ENCODE measurements at regions not wholly inside any gene's neighbourhood (a gene's known extent, or its start where the extent isn't known, plus 50 kb on each side); places are given as distances from the start of the nearest gene placed in this dataset.

DNA sequence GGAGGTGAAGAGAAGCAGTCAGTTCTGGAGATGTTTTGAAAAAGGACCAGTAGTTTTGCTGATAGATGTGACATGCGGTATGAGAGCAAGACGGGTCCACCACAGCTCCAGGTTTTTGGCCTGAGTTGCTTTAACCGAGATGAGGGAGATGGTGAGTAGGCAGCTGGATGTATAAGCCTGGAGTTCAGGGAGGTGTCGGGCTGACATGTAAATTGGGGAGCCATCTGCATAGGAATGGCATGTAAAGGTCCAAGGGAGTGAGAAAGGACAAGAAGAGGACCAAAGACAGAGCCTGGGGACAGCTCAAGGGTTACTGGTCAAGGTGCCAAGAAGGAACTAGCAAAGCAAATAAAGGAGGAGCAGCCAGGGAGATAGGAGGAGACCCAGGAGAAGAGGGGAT is 503.7 kb downstream of the MATN1 start:
- Histone ChIP-seq H3K27me3 (ENCODE audit: control insufficient read depth in 1 of 2, insufficient read depth in 2 of 2, low read length in 2 of 2) (peaks cover 0 to 8% of the 10 kb centered on the region in 2 experiments; a peak in 1 of 5 replicates), H3K4me2 (ENCODE audit: low read depth, low read length) (no peak overlapping the region), H3K9ac (ENCODE audit: insufficient read depth, low read depth, low read length) (no peak overlapping the region), H2AFZ (ENCODE audit: low read length) (no peak overlapping the region), H3K4me1 (ENCODE audit: insufficient read depth, low read length) (no peaks in the 10 kb centered on the region), H3K4me3 (replicated peaks in 1 of 3; ENCODE audit: insufficient read depth in 1 of 3, low read depth in 2 of 3, low read length in 3 of 3) (no peak overlapping the region), H3K9me3 (ENCODE audit: low read length) (no peaks in the 10 kb centered on the region), H3K27ac (ENCODE audit: extremely low read length, insufficient read depth, low read length) (no peak overlapping the region), H4K20me1 (ENCODE audit: insufficient read depth, low read length) (no peaks in the 10 kb centered on the region), H3K79me2 (ENCODE audit: insufficient read depth, low read length) (no peaks in the 10 kb centered on the region), H3K36me3 (replicated peaks in 1 of 2; ENCODE audit: control insufficient read depth in 1 of 2, insufficient read depth in 2 of 2, low read length in 2 of 2) (no peaks in the 10 kb centered on the region)
- BruUV-seq (replicated peaks): no TSS peak
- intact Hi-C loops (cut with micrococcal nuclease; ENCODE audit: unreplicated experiment) (no loop called here), in situ Hi-C loops (cut with HindIII; ENCODE audit: extremely low pct_ligation_motif_present, low pct_unique_long_range_greater_than_20kb) (no loop called here)
- TF ChIP-seq MED8 (CRISPR knock-in tag; IDR thresholded peaks at IDR 0.05; ENCODE audit: insufficient replicate concordance) (no peak), CBFB (CRISPR knock-in tag; IDR thresholded peaks at IDR 0.05) (no peak), ZNF747 (CRISPR knock-in tag; IDR thresholded peaks at IDR 0.05; ENCODE audit: borderline replicate concordance) (no peak), SNAI1 (CRISPR knock-in tag; IDR thresholded peaks at IDR 0.05; ENCODE audit: borderline replicate concordance) (no peak)
- 38% methylated on average over 4 of the region's 4 CpGs for WGBS (ENCODE audit: low lambda C conversion rate)
- FAIRE-seq (no peak), ATAC-seq (no peak), DNase-seq (ENCODE audit: low spot score) (no peak)
- CTCF ChIA-PET (ENCODE audit: low intra/inter-chr PET ratio, low total read pairs): no interaction called here
- POLR2A ChIA-PET: no interaction called here

DNA sequence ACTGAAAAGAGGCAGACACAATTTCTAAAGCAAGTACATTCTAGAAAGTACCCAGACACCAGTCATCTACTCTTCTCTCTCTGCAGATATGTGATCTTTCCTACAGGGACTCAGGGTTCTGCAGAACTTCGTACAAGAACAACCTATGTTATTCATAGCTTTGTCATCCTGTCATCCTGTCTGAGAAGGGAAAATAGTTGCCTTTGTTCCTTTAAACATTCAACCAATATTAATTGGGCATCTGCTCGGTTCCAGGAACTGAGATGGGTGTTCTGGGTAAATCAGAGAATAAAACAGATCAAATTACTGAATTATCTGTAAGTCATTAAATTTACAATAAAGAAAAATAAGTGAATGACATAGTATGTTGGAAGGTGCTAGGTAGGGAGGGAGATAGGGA is 504.9 kb downstream of the MATN1 start:
- H3K27ac ChIP-seq (ENCODE audit: extremely low read length, insufficient read depth, low read length): no peak overlapping the region
- no peak for ATAC-seq
- H3K36me3 ChIP-seq (replicated peaks in 1 of 2; ENCODE audit: control insufficient read depth in 1 of 2, insufficient read depth in 2 of 2, low read length in 2 of 2): no peaks in the 10 kb centered on the region
- intact Hi-C loops (cut with micrococcal nuclease; ENCODE audit: unreplicated experiment): no loop called here
- no peak for FAIRE-seq
- no peak overlapping the region for H2AFZ ChIP-seq (ENCODE audit: low read length)
- H4K20me1 ChIP-seq (ENCODE audit: insufficient read depth, low read length): no peaks in the 10 kb centered on the region
- DNase-seq (ENCODE audit: low spot score): no peak
- in situ Hi-C loops (cut with HindIII; ENCODE audit: extremely low pct_ligation_motif_present, low pct_unique_long_range_greater_than_20kb): no loop called here
- POLR2A ChIA-PET: no interaction called here
- no peak overlapping the region for H3K4me3 ChIP-seq (replicated peaks in 1 of 3; ENCODE audit: insufficient read depth in 1 of 3, low read depth in 2 of 3, low read length in 3 of 3)
- no peaks in the 10 kb centered on the region for H3K79me2 ChIP-seq (ENCODE audit: insufficient read depth, low read length)
- no peaks in the 10 kb centered on the region for H3K9me3 ChIP-seq (ENCODE audit: low read length)
- no peak overlapping the region for H3K4me2 ChIP-seq (ENCODE audit: low read depth, low read length)
- 2% methylated on average over 2 of the region's 2 CpGs for WGBS (ENCODE audit: low lambda C conversion rate)
- H3K4me1 ChIP-seq (ENCODE audit: insufficient read depth, low read length): no peaks in the 10 kb centered on the region
- BruUV-seq (replicated peaks): no TSS peak
- peaks cover 0 to 10% of the 10 kb centered on the region in 2 experiments; a peak in 1 of 5 replicates for H3K27me3 ChIP-seq (ENCODE audit: control insufficient read depth in 1 of 2, insufficient read depth in 2 of 2, low read length in 2 of 2)
- no peak overlapping the region for H3K9ac ChIP-seq (ENCODE audit: insufficient read depth, low read depth, low read length)
- CTCF ChIA-PET (ENCODE audit: low intra/inter-chr PET ratio, low total read pairs): no interaction called here
- TF ChIP-seq, protein P1, sequence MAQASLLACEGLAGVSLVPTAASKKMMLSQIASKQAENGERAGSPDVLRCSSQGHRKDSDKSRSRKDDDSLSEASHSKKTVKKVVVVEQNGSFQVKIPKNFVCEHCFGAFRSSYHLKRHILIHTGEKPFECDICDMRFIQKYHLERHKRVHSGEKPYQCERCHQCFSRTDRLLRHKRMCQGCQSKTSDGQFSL (CRISPR knock-in tag; IDR thresholded peaks at IDR 0.05): no peak
- TF ChIP-seq IKZF4 (CRISPR knock-in tag; IDR thresholded peaks at IDR 0.05; ENCODE audit: borderline replicate concordance, low read depth, not compliant biosample characterization) (no peak), ZFAT (CRISPR knock-in tag; conservative IDR thresholded peaks at IDR 0.05) (no peak), ZNF761 (CRISPR knock-in tag; conservative IDR thresholded peaks at IDR 0.05) (no peak), RBAK (CRISPR knock-in tag; IDR thresholded peaks at IDR 0.05) (no peak), TCF7L2 (IDR thresholded peaks at IDR 0.05; ENCODE audit: low read depth, low read length) (no peak), MAZ (IDR thresholded peaks at IDR 0.05; ENCODE audit: borderline replicate concordance, low read depth, low read length) (no peak), MAZ (CRISPR knock-in tag; IDR thresholded peaks at IDR 0.05; ENCODE audit: low read depth) (no peak)
- TF ChIP-seq, protein P2, sequence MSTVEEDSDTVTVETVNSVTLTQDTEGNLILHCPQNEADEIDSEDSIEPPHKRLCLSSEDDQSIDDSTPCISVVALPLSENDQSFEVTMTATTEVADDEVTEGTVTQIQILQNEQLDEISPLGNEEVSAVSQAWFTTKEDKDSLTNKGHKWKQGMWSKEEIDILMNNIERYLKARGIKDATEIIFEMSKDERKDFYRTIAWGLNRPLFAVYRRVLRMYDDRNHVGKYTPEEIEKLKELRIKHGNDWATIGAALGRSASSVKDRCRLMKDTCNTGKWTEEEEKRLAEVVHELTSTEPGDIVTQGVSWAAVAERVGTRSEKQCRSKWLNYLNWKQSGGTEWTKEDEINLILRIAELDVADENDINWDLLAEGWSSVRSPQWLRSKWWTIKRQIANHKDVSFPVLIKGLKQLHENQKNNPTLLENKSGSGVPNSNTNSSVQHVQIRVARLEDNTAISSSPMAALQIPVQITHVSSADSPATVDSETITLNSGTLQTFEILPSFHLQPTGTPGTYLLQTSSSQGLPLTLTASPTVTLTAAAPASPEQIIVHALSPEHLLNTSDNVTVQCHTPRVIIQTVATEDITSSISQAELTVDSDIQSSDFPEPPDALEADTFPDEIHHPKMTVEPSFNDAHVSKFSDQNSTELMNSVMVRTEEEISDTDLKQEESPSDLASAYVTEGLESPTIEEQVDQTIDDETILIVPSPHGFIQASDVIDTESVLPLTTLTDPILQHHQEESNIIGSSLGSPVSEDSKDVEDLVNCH (CRISPR knock-in tag; IDR thresholded peaks at IDR 0.05): no peak
- TF ChIP-seq, protein P3, sequence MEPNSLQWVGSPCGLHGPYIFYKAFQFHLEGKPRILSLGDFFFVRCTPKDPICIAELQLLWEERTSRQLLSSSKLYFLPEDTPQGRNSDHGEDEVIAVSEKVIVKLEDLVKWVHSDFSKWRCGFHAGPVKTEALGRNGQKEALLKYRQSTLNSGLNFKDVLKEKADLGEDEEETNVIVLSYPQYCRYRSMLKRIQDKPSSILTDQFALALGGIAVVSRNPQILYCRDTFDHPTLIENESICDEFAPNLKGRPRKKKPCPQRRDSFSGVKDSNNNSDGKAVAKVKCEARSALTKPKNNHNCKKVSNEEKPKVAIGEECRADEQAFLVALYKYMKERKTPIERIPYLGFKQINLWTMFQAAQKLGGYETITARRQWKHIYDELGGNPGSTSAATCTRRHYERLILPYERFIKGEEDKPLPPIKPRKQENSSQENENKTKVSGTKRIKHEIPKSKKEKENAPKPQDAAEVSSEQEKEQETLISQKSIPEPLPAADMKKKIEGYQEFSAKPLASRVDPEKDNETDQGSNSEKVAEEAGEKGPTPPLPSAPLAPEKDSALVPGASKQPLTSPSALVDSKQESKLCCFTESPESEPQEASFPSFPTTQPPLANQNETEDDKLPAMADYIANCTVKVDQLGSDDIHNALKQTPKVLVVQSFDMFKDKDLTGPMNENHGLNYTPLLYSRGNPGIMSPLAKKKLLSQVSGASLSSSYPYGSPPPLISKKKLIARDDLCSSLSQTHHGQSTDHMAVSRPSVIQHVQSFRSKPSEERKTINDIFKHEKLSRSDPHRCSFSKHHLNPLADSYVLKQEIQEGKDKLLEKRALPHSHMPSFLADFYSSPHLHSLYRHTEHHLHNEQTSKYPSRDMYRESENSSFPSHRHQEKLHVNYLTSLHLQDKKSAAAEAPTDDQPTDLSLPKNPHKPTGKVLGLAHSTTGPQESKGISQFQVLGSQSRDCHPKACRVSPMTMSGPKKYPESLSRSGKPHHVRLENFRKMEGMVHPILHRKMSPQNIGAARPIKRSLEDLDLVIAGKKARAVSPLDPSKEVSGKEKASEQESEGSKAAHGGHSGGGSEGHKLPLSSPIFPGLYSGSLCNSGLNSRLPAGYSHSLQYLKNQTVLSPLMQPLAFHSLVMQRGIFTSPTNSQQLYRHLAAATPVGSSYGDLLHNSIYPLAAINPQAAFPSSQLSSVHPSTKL (CRISPR knock-in tag; IDR thresholded peaks at IDR 0.05): no peak
